ENCODE measurements at regions not wholly inside any gene's neighbourhood (a gene's known extent, or its start where the extent isn't known, plus 50 kb on each side); places are given as distances from the start of the nearest gene placed in this dataset.

DNA sequence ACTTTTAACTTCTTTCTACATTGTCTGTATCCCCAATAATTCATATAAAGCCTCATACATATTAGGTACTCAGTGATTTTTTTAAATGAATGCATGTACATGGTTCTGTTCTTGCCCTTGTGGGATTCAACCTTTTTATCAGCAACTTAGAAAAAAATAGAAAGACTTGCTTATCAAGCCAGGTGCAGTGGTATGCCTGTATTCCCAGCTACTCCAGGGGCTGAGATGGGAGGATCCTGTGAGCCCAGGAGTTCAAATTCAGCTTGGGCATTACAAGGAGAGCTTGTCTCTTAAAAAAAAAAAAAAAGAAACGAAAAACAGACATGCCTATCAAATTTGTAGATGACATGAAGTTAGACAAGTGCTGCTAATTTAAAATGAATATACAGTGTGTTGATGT lies 54.2 kb upstream of the MYCBP2 start:
- TF ChIP-seq, protein P1, sequence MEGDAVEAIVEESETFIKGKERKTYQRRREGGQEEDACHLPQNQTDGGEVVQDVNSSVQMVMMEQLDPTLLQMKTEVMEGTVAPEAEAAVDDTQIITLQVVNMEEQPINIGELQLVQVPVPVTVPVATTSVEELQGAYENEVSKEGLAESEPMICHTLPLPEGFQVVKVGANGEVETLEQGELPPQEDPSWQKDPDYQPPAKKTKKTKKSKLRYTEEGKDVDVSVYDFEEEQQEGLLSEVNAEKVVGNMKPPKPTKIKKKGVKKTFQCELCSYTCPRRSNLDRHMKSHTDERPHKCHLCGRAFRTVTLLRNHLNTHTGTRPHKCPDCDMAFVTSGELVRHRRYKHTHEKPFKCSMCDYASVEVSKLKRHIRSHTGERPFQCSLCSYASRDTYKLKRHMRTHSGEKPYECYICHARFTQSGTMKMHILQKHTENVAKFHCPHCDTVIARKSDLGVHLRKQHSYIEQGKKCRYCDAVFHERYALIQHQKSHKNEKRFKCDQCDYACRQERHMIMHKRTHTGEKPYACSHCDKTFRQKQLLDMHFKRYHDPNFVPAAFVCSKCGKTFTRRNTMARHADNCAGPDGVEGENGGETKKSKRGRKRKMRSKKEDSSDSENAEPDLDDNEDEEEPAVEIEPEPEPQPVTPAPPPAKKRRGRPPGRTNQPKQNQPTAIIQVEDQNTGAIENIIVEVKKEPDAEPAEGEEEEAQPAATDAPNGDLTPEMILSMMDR (IDR thresholded peaks at IDR 0.05), result no peak
- TF ChIP-seq POLR2A (IDR thresholded peaks at IDR 0.05; ENCODE audit: low read depth), result no peak

All from esophagus muscularis mucosa (tissue), 3 donors.